ENCODE measurements at regions not wholly inside any gene's neighbourhood (a gene's known extent, or its start where the extent isn't known, plus 50 kb on each side); places are given as distances from the start of the nearest gene placed in this dataset.

DNA sequence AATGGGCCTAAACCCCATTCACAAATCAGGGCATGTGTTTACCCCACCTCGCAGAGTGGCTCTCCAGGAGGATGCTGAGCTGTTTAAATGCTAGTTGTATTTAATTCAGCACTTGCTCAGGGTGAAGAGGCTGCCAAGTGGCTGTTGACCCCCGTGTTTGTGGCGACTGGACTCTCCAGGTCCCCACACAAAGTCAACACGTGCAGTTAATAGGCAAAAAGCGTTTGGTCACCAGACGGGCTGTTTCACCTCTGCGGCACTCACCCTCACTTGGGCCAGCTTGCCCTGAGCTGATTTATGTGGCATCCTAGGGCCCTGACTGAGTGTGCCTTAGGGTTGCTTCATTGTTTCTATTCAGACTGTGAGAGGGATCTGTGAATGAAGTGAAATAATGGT lies 152.3 kb downstream of the GAS1 start:
- no peak overlapping the region for H3K4me2 ChIP-seq (ENCODE audit: low read length)
- no peak overlapping the region for H3K4me3 ChIP-seq (ENCODE audit: low read length)
- H3K27me3 ChIP-seq (ENCODE audit: low read depth, low read length), result no peaks in the 10 kb centered on the region

DNA sequence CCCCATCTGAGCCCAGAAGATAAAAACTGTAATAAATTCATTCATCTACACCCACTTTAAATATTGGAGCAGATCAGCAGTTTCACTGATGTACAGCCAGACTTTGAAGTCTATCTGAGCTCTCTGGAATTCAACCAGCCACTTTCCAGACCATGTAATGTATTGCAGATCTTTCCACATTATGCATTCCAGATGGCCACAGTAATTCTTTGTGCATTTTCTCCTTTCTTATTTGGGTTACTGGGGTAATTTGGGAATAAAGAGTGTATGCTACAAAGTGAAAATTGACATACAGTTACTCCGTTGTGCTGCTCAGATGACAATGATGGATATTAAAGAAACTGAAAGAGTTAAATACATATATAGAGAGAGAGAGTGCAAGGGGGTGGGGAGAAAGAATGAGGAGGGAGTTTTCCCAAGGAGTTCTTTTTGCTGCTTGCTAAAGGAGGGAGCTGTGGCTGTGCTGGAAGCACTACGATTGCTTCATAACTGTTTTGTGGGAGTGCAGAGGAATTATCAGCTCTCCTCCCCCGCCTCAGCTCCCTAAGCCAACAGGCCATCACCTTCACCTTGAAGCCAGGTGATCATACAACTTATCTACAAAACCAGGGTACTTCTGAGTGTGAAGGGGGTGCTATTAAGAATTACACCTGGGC lies 152.8 kb downstream of the GAS1 start:
- H3K36me3 ChIP-seq (replicated peaks; ENCODE audit: low read depth, low read length), result no peaks in the 10 kb centered on the region
- H3K9me3 ChIP-seq (ENCODE audit: insufficient read depth, low read length), result no peaks in the 10 kb centered on the region
- no peaks in the 10 kb centered on the region for H4K20me1 ChIP-seq (ENCODE audit: insufficient read depth, low read length)
- no peak overlapping the region for H3K4me2 ChIP-seq (ENCODE audit: low read length)
- H3K4me3 ChIP-seq (ENCODE audit: low read length), result no peak overlapping the region
- H3K79me2 ChIP-seq (ENCODE audit: low read length), result no peaks in the 10 kb centered on the region
- no peak overlapping the region for H2AFZ ChIP-seq (ENCODE audit: low read depth, low read length)
- H3K9ac ChIP-seq (ENCODE audit: low read length), result no peak overlapping the region
- H3K27me3 ChIP-seq (ENCODE audit: low read depth, low read length), result no peaks in the 10 kb centered on the region
- peaks cover 7% of the 10 kb centered on the region; the same call in 1 of the 2 replicates for H3K4me1 ChIP-seq (ENCODE audit: low read length)
- no peak for TF ChIP-seq EZH2phosphoT487 (IDR thresholded peaks at IDR 0.05; ENCODE audit: low read depth)
- TF ChIP-seq, protein P1, sequence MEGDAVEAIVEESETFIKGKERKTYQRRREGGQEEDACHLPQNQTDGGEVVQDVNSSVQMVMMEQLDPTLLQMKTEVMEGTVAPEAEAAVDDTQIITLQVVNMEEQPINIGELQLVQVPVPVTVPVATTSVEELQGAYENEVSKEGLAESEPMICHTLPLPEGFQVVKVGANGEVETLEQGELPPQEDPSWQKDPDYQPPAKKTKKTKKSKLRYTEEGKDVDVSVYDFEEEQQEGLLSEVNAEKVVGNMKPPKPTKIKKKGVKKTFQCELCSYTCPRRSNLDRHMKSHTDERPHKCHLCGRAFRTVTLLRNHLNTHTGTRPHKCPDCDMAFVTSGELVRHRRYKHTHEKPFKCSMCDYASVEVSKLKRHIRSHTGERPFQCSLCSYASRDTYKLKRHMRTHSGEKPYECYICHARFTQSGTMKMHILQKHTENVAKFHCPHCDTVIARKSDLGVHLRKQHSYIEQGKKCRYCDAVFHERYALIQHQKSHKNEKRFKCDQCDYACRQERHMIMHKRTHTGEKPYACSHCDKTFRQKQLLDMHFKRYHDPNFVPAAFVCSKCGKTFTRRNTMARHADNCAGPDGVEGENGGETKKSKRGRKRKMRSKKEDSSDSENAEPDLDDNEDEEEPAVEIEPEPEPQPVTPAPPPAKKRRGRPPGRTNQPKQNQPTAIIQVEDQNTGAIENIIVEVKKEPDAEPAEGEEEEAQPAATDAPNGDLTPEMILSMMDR (IDR thresholded peaks at IDR 0.05; ENCODE audit: low read depth, low read length), result no peak
- no peak overlapping the region for H3K27ac ChIP-seq (ENCODE audit: low read length)

More for the DNA sequence above, 152.3 kb downstream of the GAS1 start:
- peaks cover 7% of the 10 kb centered on the region; the same call in 1 of the 2 replicates for H3K4me1 ChIP-seq (ENCODE audit: low read length)
- no peak overlapping the region for H2AFZ ChIP-seq (ENCODE audit: low read depth, low read length)
- TF ChIP-seq, protein P1 (IDR thresholded peaks at IDR 0.05; ENCODE audit: low read depth, low read length), result no peak
- no peak for TF ChIP-seq EZH2phosphoT487 (IDR thresholded peaks at IDR 0.05; ENCODE audit: low read depth)
- H3K9ac ChIP-seq (ENCODE audit: low read length), result no peak overlapping the region
- no peaks in the 10 kb centered on the region for H3K36me3 ChIP-seq (replicated peaks; ENCODE audit: low read depth, low read length)
- H4K20me1 ChIP-seq (ENCODE audit: insufficient read depth, low read length), result no peaks in the 10 kb centered on the region
- no peaks in the 10 kb centered on the region for H3K9me3 ChIP-seq (ENCODE audit: insufficient read depth, low read length)
- no peaks in the 10 kb centered on the region for H3K79me2 ChIP-seq (ENCODE audit: low read length)
- H3K27ac ChIP-seq (ENCODE audit: low read length), result no peak overlapping the region

DNA sequence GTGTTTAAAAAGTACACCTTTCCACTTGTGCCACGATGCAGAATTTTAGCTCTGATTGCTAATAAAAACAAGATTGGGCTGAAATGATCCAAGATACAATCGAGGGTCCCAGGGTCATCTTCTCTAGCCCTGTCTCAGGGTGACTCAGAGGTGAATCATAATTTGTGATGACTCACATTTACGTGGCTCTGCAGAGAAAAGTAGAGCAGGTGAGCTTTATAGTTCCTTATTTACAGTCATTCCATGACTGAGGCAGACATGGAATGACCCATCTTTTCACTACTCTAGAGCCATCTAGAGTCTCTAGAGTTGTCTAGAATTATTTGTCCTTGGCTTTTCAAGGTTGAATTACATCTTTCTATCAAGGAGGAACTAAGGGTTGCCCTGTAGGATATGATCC lies 155.2 kb downstream of the GAS1 start:
- Histone ChIP-seq H3K4me1 (ENCODE audit: low read length) (peaks cover 7% of the 10 kb centered on the region; the same call in 1 of the 2 replicates), H3K9ac (ENCODE audit: low read length) (no peak overlapping the region), H3K27me3 (ENCODE audit: low read depth, low read length) (no peaks in the 10 kb centered on the region), H3K27ac (ENCODE audit: low read length) (no peak overlapping the region), H2AFZ (ENCODE audit: low read depth, low read length) (no peak overlapping the region), H4K20me1 (ENCODE audit: insufficient read depth, low read length) (no peaks in the 10 kb centered on the region), H3K9me3 (ENCODE audit: insufficient read depth, low read length) (no peaks in the 10 kb centered on the region), H3K4me2 (ENCODE audit: low read length) (no peak overlapping the region), H3K4me3 (ENCODE audit: low read length) (no peak overlapping the region), H3K36me3 (replicated peaks; ENCODE audit: low read depth, low read length) (no peaks in the 10 kb centered on the region), H3K79me2 (ENCODE audit: low read length) (no peaks in the 10 kb centered on the region)
- TF ChIP-seq, protein P1 (IDR thresholded peaks at IDR 0.05; ENCODE audit: low read depth, low read length), result no peak
- no peak for TF ChIP-seq EZH2phosphoT487 (IDR thresholded peaks at IDR 0.05; ENCODE audit: low read depth)

DNA sequence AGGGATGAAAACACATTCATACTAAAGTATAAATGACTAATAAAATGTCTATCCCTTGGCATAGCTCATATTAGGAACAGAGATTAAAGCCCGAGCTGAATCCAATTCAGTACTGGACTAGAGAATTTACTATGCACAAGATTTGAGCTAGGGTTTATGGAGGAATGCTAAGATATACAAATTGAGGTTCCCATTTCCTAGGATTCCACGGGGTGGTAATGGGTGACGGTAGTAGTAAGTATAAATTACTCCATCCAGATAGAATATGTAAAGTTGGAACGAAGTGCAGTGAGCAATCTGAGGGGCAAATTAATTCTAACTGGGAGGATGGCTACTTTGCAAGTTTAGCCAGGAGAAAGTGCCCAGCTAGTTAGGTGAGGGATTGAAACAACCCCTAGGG lies 156.5 kb downstream of the GAS1 start:
- Histone ChIP-seq H2AFZ (ENCODE audit: low read depth, low read length) (no peak overlapping the region), H3K9ac (ENCODE audit: low read length) (no peak overlapping the region), H3K36me3 (replicated peaks; ENCODE audit: low read depth, low read length) (no peaks in the 10 kb centered on the region), H3K27me3 (ENCODE audit: low read depth, low read length) (no peaks in the 10 kb centered on the region), H3K4me3 (ENCODE audit: low read length) (no peak overlapping the region), H3K9me3 (ENCODE audit: insufficient read depth, low read length) (no peaks in the 10 kb centered on the region), H4K20me1 (ENCODE audit: insufficient read depth, low read length) (no peaks in the 10 kb centered on the region), H3K79me2 (ENCODE audit: low read length) (no peaks in the 10 kb centered on the region), H3K4me2 (ENCODE audit: low read length) (no peak overlapping the region), H3K27ac (ENCODE audit: low read length) (no peak overlapping the region), H3K4me1 (ENCODE audit: low read length) (peaks cover 7% of the 10 kb centered on the region; the same call in 1 of the 2 replicates)
- TF ChIP-seq, protein P1 (IDR thresholded peaks at IDR 0.05; ENCODE audit: low read depth, low read length), result no peak
- no peak for TF ChIP-seq EZH2phosphoT487 (IDR thresholded peaks at IDR 0.05; ENCODE audit: low read depth)
